GM19043 (cell line): ENCODE measurements at regions not wholly inside any gene's neighbourhood (a gene's known extent, or its start where the extent isn't known, plus 50 kb on each side); places are given as distances from the start of the nearest gene placed in this dataset.
"Not testable (repeated sequence)": the region's sequence is repeated elsewhere in the genome, so short reads cannot be mapped to it uniquely, and the experiment has no call there.

Source experiments
- ATAC-seq: cut with Tn5 transposase; IDR thresholded peaks from one replicate; pipeline ENCODE4 v1.9.1; 2021; ENCODE audit warnings: low read depth; ENCODE audit not compliant: unreplicated experiment

DNA sequence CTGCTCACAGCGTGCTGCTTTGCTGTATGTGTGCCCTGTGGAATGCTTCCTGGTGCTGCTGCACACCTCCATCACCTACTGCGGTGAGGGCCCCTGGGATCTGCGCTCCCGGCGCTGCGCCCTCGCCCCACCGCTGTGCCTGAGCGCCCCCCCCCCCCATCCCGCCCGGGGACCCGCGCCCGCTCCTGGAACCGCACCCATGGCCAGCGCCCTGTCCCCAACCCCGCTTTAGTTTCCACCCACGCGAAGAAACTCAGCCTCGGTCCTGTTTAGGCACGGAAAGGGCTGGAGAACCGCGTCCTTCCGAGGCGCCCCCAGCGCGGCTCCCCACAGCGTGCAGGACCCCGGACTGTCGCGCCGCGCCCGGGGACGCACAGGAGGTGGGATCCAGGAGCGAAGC lies 265.5 kb downstream of the POTEB3 start:
- not testable (repeated sequence) for ATAC-seq

DNA sequence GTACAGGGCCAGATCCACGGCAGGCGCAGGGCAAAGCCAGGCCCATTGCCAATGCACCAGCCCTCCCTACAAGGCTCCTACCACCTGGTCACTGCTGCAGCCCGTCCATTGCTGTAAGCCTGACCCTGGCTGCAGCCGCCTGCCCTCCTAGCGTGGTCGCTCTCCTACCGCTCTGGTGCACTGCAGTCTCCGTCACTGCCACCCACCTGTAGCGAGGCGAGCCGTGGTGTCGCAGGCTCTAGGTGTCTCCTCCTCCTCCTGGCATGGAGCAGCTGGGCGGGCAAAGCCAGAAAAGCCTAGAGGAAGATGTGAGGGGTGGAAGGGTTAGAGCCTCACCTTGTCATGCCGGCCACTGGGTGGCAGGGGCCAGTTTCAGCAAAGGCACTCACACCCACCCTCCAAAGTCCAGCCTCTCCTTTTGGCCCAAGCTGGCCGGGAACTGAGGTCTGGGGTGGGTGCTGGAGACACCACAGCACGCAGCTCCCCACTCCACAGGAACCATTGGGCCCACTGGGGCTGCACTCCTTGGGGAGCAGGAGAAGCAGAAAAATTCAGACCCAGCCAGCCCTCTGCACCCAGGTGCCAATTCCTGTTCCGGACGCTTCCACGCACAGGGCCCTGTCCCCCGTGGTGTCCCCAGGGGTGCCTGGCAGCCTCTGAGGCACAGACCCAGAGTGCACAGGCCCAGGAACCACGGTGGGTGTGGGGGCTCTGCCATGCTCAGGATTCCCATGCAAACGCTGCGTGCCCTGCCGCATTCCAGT lies 285.3 kb upstream of the POTEB2 start:
- not testable (repeated sequence) for ATAC-seq

DNA sequence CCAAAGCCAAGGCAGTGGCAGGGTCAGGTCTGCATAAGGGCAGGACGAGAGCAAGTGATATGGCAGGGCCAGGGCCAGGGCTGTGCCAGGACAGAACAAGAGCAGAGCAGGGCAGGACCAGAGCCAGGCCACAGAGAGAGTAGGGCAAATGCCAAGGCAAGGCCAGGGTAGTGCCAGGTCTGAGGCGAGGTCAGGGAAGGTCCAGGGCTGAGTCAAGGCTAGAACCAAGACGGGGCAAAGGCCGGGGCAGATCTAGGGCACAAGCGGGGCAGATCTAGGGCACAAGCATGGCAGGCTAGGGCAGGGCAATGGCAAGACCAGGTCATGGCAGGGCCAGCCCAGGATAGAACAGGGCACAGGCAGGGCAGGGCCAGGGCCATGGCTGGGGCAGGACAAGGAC lies 282.0 kb upstream of the POTEB2 start:
- ATAC-seq = not testable (repeated sequence)

DNA sequence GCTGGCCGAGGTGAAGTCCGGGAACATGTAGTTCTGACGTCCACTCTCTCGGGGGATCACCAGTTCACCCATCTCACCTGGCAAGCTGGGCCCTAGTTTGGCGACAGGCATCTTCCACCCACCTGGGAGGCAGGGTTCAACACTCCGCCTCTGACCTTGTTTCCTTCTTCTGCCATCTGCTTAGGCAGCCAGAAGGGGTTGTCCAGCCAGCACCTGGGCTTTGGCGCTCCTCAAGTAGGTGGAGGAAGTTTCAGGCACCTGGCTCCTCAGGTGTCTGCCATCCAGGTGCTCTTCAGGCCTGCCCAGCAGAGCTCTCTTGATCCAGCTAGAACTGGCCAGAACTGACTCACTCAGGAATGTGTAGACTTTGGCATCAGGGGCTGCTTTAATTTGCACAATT lies 267.8 kb upstream of the POTEB2 start:
- ATAC-seq = not testable (repeated sequence)

DNA sequence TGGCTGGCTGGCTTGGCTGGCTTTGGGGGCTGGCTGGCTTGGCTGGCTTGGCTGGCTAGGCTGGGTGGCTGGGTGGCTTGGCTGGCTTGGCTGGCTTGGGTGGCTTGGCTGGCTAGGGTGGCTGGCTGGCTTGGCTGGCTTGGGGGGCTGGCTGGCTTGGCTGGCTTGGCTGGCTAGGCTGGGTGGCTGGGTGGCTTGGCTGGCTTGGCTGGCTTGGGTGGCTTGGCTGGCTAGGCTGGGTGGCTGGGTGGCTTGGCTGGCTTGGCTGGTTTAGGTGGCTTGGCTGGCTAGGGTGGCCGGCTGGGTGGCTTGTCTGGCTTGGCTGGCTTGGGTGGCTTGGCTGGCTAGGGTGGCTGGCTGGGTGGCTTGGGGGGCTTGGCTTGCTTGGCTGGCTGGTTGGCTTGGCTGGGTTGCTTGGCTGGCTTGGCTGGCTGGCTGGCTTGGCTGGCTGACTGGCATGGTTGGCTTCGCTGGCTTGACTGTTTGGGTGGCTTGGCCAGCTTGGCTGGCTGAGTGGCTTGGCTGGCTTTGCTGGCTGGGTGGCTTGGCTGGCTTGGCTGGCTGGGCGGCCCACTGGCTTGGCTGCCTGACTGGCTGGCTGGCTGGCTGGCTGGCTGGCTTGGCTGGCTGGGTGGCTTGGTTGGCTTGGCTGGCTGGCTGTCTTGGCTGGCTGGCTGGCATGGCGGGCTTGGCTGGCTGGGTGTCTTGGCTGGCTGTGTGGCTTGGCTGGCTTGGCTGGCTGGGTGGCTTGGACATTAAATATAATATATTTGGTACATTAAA lies 246.3 kb upstream of the POTEB2 start:
- not testable (repeated sequence) for ATAC-seq

DNA sequence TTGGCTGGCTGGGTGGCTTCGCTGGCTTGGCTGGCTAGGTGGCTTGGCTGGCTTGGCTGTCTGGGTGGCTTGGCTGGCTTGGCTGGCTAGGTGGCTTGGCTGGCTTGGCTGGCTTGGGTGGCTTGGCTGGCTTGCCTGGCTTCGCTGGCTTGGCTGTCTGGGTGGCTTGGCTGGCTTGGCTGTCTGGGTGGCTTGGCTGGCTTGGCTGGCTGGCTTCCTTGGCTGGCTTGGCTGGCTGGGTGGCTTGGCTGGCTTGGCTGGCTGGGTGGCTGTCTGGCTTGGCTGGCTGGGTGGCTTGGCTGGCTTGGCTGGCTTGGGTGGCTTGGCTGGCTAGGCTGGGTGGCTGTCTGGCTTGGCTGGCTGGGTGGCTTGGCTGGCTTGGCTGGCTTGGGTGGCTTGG lies 245.7 kb upstream of the POTEB2 start:
- ATAC-seq = not testable (repeated sequence)

GRCh38 chr15:21111172-21111571 lies 245.1 kb upstream of the POTEB2 start:
- not testable (repeated sequence) for ATAC-seq

DNA sequence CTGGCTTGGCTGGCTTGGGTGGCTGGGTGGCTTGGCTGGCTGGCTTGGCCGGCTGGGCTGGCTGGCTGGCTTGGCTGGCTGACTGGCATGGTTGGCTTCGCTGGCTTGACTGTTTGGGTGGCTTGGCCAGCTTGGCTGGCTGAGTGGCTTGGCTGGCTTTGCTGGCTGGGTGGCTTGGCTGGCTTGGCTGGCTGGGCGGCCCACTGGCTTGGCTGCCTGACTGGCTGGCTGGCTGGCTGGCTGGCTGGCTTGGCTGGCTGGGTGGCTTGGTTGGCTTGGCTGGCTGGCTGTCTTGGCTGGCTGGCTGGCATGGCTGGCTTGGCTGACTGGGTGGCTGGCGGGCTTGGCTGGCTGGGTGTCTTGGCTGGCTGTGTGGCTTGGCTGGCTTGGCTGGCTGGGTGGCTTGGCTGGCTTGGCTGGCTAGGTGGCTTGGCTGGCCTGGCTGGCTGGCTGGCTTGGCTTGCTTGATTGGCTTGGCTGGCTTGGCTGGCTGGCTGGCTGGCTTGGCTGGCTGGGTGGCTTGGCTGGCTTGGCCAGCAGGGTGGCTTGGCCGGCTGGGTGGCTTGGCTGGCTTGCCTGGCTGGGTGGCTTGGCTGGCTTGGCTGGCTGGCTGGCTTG lies 244.2 kb upstream of the POTEB2 start:
- ATAC-seq = not testable (repeated sequence)

DNA sequence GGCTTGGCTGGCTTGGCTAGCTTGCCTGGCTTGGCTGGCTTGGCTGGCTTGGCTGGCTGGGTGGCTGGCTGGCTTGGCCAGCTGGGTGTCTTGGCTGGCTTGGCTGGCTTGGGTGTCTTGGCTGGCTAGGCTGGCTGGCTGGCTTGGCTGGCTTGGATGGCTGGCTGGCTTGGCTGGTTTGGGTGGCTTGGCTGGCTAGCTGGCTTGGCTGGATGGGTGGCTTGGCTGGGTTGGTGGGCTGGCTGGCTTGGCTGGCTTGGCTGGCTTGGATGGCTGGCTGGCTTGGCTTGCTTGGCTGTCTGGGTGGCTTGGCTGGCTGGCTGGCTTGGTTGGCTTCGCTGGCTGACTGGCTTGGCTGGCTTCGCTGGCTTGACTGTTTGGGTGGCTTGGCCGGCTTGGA lies 242.3 kb upstream of the POTEB2 start:
- not testable (repeated sequence) for ATAC-seq

- ATAC-seq = not testable (repeated sequence)
These were observed 241.6 kb upstream of the POTEB2 start for GRCh38 chr15:21107399-21108381.

DNA sequence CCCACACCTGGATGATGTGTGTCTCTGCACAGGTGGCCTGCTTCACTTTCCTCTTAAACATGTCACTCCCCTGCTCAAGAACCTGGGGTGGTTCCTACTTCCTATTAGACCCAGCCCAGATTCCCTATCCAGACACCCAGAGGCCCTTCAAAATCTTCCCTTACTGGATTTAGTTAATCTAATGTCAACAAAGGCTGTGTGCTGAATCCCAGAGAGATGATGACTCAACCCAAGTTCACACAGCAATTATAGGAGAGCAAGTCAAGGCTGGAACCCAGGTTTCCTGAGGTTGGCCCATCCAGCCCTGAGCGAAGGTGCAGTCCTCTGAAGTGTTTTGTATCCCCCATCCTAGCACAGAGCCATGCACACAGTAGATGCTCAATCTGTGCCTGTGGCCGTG lies 230.5 kb upstream of the POTEB2 start:
- not testable (repeated sequence) for ATAC-seq

DNA sequence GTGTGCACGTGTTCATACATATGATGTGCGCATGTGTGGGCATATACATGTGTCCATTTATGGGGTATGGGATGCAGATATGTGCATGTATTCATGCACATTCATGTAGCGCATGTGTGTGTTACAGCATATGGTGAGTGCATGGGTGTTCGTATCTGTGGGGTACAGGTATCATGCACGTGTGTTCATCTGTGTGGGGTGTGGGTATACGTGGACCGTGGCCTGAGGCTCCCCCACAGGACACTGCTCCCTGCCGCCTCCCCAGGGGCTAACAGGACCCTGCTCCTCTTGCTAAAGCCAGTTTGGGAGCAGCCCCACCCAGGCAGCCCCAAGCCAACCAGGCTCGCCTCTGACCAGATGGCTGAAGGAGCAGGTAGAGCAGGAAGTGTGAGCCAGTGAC lies 213.4 kb upstream of the POTEB2 start:
- ATAC-seq = not testable (repeated sequence)

GRCh38 chr15:21068917-21069316 lies 202.8 kb upstream of the POTEB2 start:
- ATAC-seq = not testable (repeated sequence)

DNA sequence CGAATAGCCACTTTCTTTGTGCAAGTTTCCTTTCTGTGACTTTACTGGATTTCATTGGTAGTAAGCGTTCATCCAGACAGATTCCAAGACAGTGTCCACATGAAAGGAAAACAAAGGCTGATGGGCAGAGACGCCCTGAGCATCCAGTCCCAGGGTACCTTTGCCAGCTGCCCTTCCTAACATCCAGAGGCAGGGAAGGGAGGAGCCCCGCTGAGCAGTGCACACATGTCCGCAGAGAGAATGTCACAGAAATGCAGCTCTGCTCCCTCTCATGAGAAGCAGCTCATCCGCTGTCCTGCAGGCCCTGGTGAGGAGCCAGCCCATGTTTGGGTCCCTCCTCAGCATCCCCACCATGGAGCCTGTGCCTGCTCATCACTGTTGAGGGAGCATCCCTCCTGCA lies 197.4 kb upstream of the POTEB2 start:
- ATAC-seq = not testable (repeated sequence)

DNA sequence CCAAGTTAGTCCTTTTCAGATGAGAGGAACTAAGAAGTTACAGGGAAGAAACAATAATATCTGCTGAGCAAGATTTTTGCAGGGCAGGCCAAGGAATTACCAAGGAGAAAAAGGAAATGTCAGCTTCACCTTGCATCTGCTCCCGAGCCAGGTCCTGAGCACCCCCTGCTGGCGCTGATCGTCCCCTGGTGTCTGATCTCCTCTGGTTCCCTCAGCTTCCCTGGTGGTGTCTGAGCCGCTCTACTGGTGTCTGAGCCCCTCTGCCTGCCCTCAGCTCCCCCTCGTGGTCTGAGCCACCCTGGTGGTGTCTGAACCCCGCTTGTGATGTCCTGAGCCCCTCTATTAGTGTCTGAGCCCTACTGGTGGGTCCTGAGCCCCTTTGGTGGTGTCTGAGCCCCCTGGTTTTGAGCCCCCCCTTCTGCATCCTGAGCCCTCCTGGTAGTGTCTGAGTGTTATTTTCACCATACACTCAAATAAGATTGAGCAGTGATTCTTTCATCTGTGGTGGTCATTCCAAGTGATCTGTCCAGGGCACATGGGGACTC lies 196.6 kb upstream of the POTEB2 start:
- ATAC-seq = not testable (repeated sequence)

DNA sequence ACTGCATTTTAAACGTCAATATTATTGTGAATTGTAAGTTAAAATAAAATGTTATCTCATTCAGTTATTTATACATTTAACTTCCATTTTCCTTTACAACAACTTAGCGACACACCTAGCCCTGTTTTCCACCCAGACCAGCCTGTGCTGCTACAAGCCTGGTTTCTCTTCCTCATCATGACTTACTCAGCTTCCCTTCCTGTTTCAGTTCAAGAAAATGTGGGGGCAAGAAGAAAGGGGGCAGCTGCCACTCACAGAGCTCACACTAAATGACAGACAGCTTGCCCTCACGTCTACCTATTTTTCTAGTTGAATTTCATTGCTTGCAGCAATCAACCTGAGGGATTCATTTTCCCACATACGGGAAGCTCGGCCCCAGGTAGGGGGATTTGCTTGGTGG lies 185.8 kb upstream of the POTEB2 start:
- not testable (repeated sequence) for ATAC-seq

DNA sequence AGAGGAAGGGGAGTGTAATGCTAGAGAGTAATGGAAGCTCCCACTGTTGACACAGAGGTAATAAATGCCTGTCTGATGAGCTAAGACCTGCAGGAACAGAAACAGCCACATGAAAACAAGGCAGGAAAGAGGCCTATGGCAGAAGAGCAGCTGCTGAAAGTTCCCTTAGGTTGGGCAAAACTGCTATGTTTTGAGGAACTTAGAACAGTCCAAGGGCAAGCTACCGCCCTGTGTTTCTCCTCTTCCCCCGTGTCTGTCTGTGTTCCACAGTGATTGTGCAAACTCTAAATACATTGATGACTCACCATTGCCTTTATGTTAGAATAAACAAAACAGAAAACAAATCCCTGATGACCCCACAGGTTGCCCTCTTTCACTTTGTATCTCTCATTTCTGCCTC lies 165.6 kb upstream of the POTEB2 start:
- not testable (repeated sequence) for ATAC-seq

- not testable (repeated sequence) for ATAC-seq
These were observed 162.9 kb upstream of the POTEB2 start for GRCh38 chr15:21029001-21029400.

GRCh38 chr15:21027942-21028341 lies 161.8 kb upstream of the POTEB2 start:
- ATAC-seq = not testable (repeated sequence)

DNA sequence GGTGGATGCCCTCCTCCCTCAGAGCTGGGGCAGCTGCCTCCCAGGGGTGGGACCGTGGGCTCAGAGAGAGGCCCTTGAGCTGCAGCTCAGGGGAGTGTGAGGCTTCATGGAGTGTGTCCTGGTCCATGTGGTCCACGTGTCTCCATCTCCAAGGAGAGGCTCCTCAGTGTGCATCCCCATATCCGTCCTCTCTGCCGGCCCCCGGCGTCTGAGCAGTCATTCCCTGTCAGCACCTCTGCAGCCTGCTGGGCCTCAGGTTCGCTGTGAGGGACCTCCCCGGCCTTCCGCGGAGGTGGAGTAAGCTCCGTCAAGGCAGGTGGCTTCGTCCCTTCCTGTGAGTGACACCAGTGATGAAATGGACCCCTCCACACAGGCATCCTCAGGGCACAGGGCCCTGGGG lies 160.7 kb upstream of the POTEB2 start:
- ATAC-seq = not testable (repeated sequence)
